ENCODE measurements at regions not wholly inside any gene's neighbourhood (a gene's known extent, or its start where the extent isn't known, plus 50 kb on each side); places are given as distances from the start of the nearest gene placed in this dataset.

DNA sequence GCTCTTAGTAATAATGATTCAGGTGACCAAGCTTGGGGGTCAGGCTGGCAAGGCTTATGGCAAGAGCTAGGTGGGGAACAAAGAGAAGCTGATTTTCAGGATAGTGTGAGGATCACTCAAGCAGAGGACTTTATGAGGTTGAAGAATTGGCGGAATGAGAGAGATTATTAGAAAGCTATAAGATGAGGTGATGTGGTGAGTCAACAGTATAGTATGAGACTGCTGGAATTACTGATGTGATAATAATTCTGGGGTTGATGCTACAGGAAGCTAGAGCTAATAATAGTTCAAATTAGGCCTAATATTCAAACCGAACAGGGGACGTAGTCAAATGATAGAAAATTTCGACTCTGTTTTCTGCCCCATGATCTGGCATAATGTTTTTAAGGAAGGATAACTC, 2115.3 kb upstream of the PIK3C3 start:
- TF ChIP-seq, protein P1, sequence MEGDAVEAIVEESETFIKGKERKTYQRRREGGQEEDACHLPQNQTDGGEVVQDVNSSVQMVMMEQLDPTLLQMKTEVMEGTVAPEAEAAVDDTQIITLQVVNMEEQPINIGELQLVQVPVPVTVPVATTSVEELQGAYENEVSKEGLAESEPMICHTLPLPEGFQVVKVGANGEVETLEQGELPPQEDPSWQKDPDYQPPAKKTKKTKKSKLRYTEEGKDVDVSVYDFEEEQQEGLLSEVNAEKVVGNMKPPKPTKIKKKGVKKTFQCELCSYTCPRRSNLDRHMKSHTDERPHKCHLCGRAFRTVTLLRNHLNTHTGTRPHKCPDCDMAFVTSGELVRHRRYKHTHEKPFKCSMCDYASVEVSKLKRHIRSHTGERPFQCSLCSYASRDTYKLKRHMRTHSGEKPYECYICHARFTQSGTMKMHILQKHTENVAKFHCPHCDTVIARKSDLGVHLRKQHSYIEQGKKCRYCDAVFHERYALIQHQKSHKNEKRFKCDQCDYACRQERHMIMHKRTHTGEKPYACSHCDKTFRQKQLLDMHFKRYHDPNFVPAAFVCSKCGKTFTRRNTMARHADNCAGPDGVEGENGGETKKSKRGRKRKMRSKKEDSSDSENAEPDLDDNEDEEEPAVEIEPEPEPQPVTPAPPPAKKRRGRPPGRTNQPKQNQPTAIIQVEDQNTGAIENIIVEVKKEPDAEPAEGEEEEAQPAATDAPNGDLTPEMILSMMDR (conservative IDR thresholded peaks at IDR 0.05; ENCODE audit: low read depth, low read length): no peak
- no peak for TF ChIP-seq EZH2 (IDR thresholded peaks at IDR 0.05; ENCODE audit: low read length, unreplicated experiment)
- TF ChIP-seq EZH2phosphoT487 (IDR thresholded peaks at IDR 0.05; ENCODE audit: borderline replicate concordance, low read length): no peak
